H4 (cell line): ENCODE measurements at regions not wholly inside any gene's neighbourhood (a gene's known extent, or its start where the extent isn't known, plus 50 kb on each side); places are given as distances from the start of the nearest gene placed in this dataset.

ENCODE experiments used
- DNase-seq: peaks from one replicate; pipeline ENCODE4 v3.0.0-alpha.2; 2015; ENCODE audit warnings: low spot score

DNA sequence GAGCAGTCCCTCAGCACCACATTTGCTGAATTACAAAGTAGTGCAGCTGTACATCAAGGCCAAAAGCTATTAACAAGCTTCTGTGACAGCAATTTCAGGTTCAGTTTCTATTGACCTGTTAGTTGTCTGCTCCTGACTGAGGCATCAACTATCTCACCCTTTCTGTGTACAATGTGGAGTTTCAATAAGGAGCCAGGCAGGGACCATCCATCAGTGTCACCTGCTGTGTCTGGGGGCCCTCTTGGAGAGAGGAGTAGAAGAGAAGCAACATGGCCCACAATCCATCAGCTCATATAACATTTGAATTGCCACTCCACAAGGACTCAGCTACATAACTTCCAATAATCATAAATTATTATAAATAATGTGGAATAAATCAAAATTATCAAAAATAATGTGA, 72.3 kb upstream of the CCDC196 start:
- no peak for DNase-seq

GRCh38 chr14:66414511-66414910, 71.7 kb upstream of the CCDC196 start:
- DNase-seq, result no peak

- no peak for DNase-seq
Measured at GRCh38 chr14:66420251-66421006, 65.7 kb upstream of the CCDC196 start.

GRCh38 chr14:66421990-66422946, 63.9 kb upstream of the CCDC196 start:
- no peak for DNase-seq

GRCh38 chr14:66425402-66425801, 60.8 kb upstream of the CCDC196 start:
- no peak for DNase-seq

- no peak for DNase-seq
Measured at GRCh38 chr14:66426451-66426850, 59.7 kb upstream of the CCDC196 start.

DNA sequence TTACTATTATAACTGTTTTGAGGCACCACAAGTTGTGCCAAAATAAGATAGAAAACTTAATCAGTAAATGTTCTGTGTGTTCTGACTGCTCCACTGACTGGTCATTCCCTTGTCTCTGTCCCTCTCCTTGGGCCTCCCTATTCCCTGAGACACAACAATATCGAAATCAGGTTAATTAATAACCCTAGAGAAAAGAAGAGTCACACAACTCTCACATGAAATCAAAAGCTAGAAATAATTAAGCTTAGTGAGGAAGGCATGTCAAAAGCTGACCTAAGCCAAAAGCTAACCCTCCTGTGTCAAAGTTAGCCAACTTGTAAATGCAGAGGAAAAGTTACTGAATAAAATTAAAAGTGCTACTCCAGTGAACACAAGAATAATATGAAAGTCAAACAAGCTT, 53.8 kb upstream of the CCDC196 start:
- no peak for DNase-seq

- no peak for DNase-seq
Measured at GRCh38 chr14:66434464-66434863, 51.7 kb upstream of the CCDC196 start.

- DNase-seq, result no peak
Measured at GRCh38 chr14:66435683-66436082, 50.5 kb upstream of the CCDC196 start.
